GM18520 (cell line): ENCODE measurements at regions not wholly inside any gene's neighbourhood (a gene's known extent, or its start where the extent isn't known, plus 50 kb on each side); places are given as distances from the start of the nearest gene placed in this dataset.
"Not testable (repeated sequence)": the region's sequence is repeated elsewhere in the genome, so short reads cannot be mapped to it uniquely, and the experiment has no call there.

ENCODE experiments used
- ATAC-seq: cut with Tn5 transposase; IDR thresholded peaks from one replicate; pipeline ENCODE4 v1.9.1; 2021; ENCODE audit not compliant: unreplicated experiment

DNA sequence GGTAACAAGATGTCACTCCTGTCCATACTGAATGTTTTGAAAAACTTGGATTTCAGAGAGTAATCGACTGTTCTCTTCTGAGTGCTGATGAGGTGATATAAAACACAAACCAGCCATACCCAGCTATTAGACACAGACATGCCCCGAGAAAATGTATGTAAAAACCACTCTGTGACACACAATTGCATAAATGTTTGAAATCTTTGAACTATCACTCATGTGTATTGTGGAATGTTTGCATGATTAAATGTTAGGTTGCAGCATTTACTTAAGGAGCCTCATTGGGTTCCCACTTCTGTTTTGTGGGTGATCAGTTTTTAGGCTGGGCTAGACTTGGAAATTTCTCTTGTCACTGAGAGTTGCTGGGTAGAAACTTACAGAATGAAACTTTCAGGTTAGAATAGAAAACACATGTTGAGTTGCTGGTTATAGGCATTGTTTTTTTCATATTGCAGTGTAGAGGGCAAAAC is 270.4 kb upstream of the B3GALT2 start:
- ATAC-seq, result no peak

- ATAC-seq, result no peak
Measured at GRCh38 chr1:193451606-193452005, 265.2 kb upstream of the B3GALT2 start.

GRCh38 chr1:193451001-193451400 is 264.6 kb upstream of the B3GALT2 start:
- ATAC-seq, result no peak

DNA sequence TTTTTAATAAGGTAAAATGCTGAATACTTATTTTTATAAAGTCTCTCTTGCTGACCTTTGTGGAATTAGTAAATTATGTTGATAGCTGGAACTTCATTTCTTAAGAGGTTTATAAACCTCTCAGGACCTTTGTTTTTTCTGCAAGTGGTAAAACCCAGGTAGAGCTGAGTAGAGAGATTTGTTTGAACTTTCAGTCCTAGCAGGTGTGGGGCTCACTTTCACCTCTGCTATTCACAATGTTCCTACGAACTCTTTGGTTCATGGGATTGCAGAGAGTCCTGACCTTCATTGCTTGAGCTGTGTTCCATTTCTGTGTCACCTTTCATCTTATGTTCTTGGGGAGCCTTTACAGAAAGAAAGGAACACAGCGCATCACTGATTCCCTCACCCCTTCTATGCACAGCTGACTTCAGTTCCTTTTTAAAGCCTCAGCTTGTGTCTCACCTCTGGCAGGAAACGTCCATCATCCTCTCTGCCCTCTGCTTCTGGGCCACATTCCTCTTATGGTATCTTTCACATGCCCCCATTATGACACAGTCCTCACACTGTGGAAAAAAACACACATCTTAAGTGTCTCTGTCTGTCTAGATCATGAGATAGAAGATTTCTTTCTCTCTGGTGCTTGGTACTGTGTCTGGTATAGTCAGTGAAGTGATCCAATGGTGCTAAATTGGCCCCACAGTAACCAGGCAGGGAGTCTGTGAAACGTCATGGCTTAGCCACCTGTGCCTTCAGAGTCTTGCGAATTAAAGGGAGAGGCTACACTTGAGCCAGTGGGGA is 262.5 kb upstream of the B3GALT2 start:
- ATAC-seq, result peak; percentile 92

- ATAC-seq, result no peak
Measured at GRCh38 chr1:193443886-193444285, 257.5 kb upstream of the B3GALT2 start.

DNA sequence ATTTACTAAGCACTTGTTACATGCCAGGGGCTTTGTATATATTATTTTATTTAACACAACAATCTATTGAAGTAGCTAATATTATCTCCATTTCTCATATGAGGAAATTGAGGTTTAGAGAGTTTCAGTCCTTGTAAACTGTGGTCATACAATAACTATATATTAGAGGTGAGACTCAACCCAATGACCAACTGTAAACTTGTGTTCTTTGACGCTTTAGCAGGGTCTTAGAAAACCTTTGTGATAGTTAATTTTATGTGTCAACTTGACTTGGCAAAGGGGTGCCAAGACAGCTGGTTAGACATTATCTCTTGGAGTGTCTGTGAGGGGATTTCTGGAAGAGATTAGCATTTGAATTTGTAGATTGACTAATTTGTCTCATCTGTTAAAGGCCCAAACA is 252.4 kb upstream of the B3GALT2 start:
- ATAC-seq, result peak; percentile 83

DNA sequence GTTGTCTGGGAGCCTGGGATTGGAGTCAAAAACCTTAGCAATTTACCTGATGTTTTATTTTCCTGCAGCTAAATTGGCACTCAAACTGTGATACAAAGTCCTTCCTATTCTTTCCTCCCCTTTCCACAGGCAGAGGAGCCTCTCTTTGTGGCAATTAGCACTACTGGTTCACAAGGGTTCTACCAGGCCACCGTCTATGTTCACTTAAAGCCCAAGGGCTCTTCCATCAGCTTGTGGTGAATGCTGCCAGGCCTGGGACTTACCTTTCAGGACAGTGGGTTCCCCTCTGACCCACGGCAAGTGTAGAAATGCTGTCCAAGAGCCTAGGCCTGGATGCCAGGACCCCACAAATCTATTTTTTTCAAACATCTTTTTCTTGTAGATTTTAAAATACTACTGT is 251.9 kb upstream of the B3GALT2 start:
- no peak for ATAC-seq

DNA sequence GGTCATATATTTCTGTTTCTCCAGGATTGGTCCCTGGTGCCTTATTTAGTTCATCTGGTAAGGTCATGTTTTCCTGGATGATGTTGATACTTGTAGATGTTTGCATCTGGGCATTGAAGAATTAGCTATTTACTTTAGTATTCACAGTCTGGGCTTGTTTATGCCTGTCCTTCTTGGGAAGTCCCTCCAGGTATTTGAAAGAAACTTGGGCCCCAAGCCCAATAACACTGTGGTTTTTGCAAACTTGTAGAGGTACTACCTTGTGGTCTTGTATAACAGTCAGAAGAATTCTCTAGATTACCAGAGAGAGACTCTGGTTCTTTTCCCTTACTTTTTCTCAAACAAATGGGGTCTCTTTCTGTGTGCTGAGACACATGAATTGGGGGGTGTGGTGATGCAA is 251.4 kb upstream of the B3GALT2 start:
- ATAC-seq, result peak; percentile 93

GRCh38 chr1:193437333-193437732 is 250.9 kb upstream of the B3GALT2 start:
- not testable (repeated sequence) for ATAC-seq

DNA sequence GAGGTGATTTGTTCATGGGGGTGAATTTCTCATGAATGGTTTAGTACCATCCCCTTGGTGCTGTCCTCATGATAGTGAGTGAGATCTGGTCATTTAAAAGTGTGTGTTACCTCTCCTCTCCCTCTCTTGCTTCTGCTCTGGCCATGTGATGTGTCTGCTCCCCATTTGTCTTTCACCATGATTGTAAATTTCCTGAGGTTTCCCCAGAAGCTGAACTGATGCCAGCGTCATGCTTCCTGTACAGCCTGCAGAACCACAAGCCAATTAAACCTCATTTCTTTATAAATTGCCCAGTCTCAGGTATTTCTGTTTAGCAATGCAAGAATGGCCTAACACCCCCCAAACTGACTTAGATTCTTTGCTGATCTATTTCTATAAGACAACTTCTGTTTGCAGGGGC is 249.4 kb upstream of the B3GALT2 start:
- ATAC-seq, result no peak

- no peak for ATAC-seq
Measured at GRCh38 chr1:193434319-193434718, 247.9 kb upstream of the B3GALT2 start.

- ATAC-seq, result no peak
Measured at GRCh38 chr1:193433599-193433998, 247.2 kb upstream of the B3GALT2 start.

- ATAC-seq, result no peak
Measured at GRCh38 chr1:193432979-193433587, 246.7 kb upstream of the B3GALT2 start.

DNA sequence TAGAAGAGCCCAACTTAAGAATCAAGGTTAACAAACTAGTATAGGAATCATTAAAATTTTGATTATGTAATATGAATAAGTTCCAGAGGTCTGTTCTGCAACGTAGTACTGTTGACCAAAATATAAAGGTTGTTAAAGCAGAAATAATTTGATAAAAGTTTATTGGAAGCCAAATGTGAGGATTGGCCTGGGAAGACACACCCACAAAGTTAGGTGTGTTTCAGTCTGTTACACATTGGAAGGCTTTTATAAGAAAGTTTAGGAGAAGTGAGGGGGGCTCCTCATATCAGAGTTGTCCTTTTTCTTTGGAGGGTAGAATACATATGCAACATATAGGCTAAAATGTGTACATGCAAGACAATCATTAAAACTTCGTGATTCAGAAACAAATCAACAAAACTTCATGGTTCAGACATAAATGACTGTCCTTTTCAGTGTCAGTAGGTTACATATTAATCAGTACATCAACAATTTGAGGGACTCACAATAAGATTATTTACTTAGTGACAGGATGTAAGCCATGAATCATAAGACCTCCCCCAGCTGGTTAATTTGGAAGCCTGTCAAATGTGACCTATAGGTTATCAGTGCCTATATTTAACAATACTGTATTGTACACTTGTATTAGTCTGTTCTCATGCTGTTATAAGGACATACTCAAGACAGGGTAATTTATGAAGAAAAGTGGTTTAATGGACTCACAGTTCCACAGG is 245.0 kb upstream of the B3GALT2 start:
- no peak for ATAC-seq

GRCh38 chr1:193427524-193427923 is 241.1 kb upstream of the B3GALT2 start:
- no peak for ATAC-seq

- no peak for ATAC-seq
Measured at GRCh38 chr1:193426061-193426460, 239.6 kb upstream of the B3GALT2 start.

GRCh38 chr1:193421487-193421886 is 235.1 kb upstream of the B3GALT2 start:
- ATAC-seq, result no peak

DNA sequence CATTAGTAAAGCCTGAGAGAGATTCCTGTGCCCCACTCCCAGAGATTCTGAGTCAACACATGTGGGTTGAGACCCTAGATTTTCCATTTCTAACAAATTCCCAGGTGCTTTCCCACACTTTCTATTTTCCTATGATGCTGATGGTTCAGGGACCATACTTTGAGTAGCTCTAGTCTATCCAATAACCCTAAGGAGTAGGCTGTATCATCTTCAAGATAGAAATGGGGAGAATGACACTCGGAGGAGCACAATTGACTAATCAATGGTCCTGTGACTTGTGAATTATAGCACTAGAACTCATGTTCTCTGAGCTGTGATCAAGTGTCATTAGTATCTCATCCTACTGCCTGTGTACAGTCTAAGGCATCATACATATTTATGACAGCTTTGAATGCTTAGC is 232.9 kb upstream of the B3GALT2 start:
- ATAC-seq, result no peak

- no peak for ATAC-seq
Measured at GRCh38 chr1:193418745-193419058, 232.3 kb upstream of the B3GALT2 start.

- ATAC-seq, result peak; percentile 85
Measured at GRCh38 chr1:193417945-193418744, 231.7 kb upstream of the B3GALT2 start.

DNA sequence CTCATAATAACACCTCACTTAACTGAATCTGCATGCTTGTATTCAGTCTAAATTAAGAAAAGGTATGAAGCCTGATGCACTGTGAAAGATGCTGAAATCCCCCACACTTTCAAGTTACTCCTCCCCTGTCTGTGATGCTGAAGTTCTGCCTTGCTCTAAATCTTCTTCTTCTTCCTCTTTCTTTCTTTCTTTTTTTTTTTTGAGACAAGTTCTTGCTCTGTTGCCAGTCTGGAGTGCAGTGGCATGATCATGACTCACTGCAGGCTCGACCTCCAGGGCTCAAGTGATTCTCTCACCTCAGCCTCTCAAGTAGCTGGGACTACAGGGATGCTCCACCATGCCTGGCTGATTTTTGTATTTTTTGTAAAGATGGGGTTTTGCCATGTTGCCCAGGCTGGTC is 231.0 kb upstream of the B3GALT2 start:
- no peak for ATAC-seq
